ENCODE measurements at regions not wholly inside any gene's neighbourhood (a gene's known extent, or its start where the extent isn't known, plus 50 kb on each side); places are given as distances from the start of the nearest gene placed in this dataset.
"Not testable (repeated sequence)": the region's sequence is repeated elsewhere in the genome, so short reads cannot be mapped to it uniquely, and the experiment has no call there.

DNA sequence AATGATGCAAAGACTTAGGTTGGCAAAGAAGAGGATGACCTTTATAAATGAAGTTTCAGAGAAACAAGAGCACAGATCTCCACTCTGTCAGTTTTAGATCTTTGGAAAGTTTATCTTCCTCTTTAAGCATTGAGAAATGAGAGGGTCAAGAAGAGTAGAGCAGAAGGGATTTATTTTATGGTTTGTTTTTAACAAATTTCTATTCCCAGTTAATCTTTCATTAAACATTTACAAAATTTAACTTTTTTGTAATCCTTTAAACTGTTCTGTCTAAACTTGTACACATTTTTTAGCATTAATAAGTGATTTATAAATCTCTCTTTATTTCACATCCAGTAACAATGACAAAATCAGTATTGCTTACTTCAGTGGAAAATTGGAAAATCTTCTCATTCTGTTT lies 875.0 kb upstream of the IGFBP7 start:
- intact Hi-C loops (cut with DNase I, micrococcal nuclease), result no loop called here
- DNase-seq (no peak), ATAC-seq (no peak)

GRCh38 chr4:57981123-57981522 lies 870.9 kb upstream of the IGFBP7 start:
- DNase-seq (no peak), ATAC-seq (no peak)
- intact Hi-C loops (cut with DNase I, micrococcal nuclease), result no loop called here

DNA sequence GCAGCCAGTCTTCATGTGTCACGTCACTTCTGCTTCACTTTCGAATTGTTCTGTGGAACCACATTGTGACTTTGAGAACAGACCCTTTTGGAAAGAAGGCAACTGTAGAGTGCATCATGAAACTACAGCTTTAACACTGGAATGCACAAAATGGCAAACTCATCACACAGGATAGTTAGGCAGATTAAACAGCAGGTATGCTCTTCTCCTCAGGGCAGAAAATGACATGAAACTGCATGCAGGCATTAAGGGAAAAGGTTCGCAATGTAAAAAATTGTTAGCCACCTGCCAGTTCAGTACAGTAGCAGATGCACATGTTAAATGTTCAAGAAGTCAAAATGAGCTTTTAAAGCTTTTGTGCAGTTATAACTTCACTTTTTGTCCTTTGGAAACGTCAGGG lies 864.6 kb upstream of the IGFBP7 start:
- no peak for DNase-seq
- ATAC-seq, result no peak
- intact Hi-C loops (cut with DNase I, micrococcal nuclease), result no loop called here

GRCh38 chr4:57973819-57974218 lies 863.6 kb upstream of the IGFBP7 start:
- intact Hi-C loops (cut with DNase I, micrococcal nuclease), result no loop called here
- DNase-seq (no peak), ATAC-seq (no peak)

DNA sequence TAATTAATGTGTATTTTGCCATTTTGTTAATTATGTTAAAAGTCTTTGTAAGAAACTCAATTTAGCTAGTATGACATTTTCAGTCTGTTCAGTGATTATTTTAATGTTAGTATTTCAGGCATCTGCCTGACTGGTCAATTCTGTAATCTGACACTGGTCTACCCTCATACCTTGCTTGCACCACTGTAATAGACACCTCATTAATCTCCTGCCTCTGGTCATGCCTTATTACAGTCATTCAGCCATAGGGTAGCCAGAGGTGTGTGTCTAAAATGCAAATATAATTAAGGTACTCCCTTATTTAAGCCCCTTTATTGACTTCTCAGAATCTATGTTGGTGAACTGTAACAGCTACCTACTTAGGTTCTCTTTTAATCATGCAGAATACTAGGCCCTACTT lies 861.1 kb upstream of the IGFBP7 start:
- no peak for ATAC-seq
- intact Hi-C loops (cut with DNase I, micrococcal nuclease), result no loop called here
- no peak for DNase-seq

DNA sequence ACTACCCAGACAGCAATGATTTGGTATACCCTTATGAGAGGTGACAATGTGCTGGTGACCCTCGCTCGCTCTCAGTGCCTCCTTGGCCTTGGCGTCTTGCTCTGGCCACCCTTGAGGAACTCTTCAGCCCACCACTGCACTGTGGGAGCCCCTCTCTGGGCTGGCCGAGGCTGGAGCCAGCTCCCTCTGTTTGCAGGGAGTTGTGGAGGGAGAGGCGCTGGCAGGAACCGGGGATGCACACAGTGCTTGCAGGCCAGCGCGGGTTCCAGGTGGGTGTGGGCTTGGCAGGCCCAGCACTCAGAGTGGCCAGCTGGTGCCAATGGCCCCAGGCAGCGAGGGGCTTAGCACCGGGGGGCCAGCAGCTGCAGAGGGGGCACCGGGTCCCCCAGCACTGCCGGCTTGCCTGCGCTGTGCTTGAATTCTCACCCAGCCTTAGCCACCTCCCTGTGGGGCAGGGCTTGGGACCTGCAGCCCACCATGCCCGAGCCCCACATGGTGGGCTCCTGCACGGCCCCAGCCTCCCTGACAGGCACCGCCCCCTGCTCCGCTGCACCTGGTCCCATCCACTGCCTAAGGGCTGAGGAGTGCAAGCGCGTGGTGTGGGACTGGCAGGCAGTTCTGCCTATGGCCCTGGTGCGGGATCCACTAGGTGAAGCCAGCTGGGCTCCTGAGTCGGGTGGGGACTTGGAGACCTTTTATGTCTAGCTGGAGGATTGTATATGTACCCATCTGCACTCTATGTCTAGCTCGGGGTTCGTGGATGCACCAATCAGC lies 857.0 kb upstream of the IGFBP7 start:
- no peak for DNase-seq
- intact Hi-C loops (cut with DNase I, micrococcal nuclease), result no loop called here
- ATAC-seq, result no peak

- ATAC-seq; DNase-seq; intact Hi-C loops (cut with DNase I, micrococcal nuclease): not testable (repeated sequence)
These were observed 855.2 kb upstream of the IGFBP7 start for GRCh38 chr4:57965431-57965830.

- ATAC-seq, result no peak
- intact Hi-C loops (cut with DNase I, micrococcal nuclease), result no loop called here
- DNase-seq, result no peak
These were observed 835.1 kb upstream of the IGFBP7 start for GRCh38 chr4:57945298-57945697.

- DNase-seq (no peak), ATAC-seq (no peak)
- intact Hi-C loops (cut with DNase I, micrococcal nuclease), result no loop called here
These were observed 833.5 kb upstream of the IGFBP7 start for GRCh38 chr4:57943682-57944081.

DNA sequence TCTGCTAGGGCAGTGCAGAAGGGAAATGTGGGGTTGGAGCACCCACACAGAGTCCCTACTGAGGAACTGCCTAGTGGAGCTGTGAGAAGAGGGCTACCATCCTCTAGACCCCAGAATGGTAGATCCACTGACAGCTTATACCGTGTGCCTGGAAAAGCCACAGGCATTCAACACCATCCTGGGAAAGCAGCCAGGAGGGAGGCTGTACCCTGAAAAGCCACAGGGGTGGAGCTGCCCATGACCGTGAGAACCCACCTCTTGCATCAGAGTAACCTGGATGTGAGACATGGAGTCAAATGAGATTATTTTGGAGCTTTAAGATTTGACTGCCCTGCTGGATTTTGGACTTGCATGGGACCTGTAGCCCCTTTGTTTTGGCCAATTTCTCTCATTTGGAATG lies 827.1 kb upstream of the IGFBP7 start:
- intact Hi-C loops (cut with DNase I, micrococcal nuclease); DNase-seq; ATAC-seq: not testable (repeated sequence)

DNA sequence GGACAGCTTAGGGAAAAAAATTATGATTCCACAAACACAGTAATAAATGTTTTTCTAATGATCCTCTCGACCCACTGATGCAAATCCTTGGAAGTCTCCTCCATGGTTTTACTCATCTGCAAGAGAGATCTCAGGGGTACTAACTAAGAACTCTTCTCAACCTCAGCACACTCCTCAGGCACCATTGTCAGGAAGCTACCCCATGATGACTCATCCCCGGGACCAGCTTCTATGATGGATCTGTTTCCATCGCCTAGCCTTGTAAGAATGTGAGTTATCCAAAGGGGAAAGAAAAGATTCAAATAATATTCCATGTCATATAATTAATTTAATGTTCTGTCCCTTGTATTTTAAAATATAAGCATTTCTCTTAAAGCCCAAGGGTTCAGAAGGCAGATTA lies 816.1 kb upstream of the IGFBP7 start:
- no peak for DNase-seq
- intact Hi-C loops (cut with DNase I, micrococcal nuclease), result no loop called here
- ATAC-seq, result no peak

GRCh38 chr4:57924951-57925350 lies 814.8 kb upstream of the IGFBP7 start:
- DNase-seq (no peak), ATAC-seq (no peak)
- intact Hi-C loops (cut with DNase I, micrococcal nuclease), result no loop called here

DNA sequence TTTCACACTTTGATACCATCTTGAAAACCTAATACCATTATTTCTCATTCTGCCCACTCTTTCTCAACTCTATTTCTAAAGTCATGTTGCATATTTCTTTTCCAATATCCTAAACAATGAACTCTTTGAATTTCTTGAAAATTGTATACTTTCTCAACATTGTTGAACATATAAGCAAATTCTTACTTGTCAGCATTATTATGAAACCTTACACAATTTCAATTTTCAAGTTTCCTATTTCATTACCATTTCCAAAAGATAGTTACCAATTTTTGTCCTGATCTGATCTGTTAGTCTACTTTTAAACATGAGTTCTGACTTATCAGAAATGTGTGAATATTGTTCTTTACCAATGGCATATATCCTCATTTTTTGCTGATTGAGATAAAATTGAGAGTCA lies 806.3 kb upstream of the IGFBP7 start:
- ATAC-seq, result no peak
- intact Hi-C loops (cut with DNase I, micrococcal nuclease), result no loop called here
- DNase-seq, result no peak

GRCh38 chr4:57911203-57911602 lies 801.0 kb upstream of the IGFBP7 start:
- intact Hi-C loops (cut with DNase I, micrococcal nuclease), result no loop called here
- DNase-seq (no peak), ATAC-seq (no peak)

DNA sequence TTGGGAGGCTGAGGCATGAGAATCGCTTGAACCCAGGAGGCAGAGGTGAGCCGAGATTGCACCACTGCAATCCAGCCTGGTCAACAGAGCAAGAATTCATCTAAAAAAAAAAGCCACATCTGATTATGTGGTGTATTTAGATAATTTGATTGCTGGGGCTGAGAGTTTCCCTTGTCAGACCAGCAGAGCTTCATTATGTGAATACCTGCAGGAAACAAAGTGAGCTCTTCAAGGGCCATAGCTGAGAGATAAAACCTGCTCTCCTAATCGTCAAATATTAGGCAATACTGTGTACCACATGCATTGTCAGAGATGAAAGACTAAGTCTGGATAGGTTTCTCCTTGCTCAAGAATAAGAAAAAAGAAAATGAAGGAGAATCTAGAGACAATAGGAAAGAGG lies 800.0 kb upstream of the IGFBP7 start:
- DNase-seq (no peak), ATAC-seq (no peak)
- intact Hi-C loops (cut with DNase I, micrococcal nuclease), result no loop called here

DNA sequence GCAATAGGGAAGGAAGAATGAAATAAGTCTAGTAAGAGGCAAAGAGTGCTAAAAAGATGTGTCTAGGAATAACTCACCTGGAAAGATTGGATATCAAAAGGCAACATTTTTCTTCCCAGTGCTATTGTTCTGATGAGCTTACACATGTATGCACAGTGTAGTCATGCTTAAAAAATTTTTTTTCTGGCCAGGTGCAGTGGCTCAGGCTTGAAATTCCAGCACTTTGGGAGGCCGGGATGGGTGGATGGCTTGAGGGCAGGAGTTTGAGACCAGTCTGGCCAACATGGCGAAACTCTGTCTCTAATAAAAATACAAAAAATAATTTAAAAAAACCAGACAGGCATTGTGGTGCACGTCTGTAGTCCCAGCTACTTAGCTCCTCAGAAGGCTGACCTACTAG lies 795.8 kb upstream of the IGFBP7 start:
- ATAC-seq (no peak), DNase-seq (no peak)
- intact Hi-C loops (cut with DNase I, micrococcal nuclease), result no loop called here

DNA sequence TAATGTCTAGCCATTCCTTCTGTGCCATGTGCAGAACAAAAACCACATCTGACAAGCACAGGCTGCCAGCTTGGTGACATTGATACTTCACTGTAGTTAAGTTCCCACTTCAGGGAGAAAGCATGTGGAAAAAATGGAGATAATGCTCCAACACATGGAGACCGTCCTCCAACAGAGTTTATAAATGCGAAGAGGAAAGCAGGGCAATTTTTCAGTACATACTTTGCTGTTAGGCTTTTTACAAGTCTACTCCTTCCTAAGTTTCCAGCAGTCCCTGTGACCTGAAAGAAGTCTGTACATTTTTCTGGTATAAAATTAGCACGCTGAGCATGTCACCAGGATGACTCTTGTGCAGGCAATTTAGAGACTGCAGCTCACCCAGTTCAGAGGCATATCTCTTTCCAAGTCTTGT lies 766.9 kb upstream of the IGFBP7 start:
- intact Hi-C loops (cut with DNase I, micrococcal nuclease), result no loop called here
- ATAC-seq (no peak), DNase-seq (no peak)

DNA sequence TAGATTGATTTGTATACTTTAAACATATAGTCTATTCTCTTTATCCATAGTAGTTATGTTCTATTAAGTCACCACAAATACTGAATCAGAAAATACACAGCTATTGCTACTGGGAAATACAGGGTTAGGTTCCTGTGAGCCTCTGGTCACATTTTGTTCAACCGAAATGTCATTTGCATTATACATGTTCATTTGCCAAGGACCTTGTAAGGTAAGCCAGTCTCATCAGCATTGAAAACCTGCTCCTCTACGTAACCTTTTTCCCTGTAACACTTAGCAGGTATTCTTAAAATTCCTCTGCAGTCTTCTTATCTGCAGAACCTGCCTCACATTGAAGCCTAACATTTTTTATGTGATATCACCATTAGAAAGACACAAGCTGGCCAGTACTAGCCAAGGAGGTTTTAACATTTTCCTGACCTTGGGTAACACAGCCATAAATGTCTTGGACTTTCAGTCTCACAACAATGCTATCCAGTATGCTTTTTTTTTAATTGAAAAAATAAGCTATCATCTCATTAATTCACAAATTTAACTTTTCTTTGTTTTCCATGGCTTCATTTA lies 765.7 kb upstream of the IGFBP7 start:
- DNase-seq (no peak), ATAC-seq (no peak)
- intact Hi-C loops (cut with DNase I, micrococcal nuclease), result no loop called here

DNA sequence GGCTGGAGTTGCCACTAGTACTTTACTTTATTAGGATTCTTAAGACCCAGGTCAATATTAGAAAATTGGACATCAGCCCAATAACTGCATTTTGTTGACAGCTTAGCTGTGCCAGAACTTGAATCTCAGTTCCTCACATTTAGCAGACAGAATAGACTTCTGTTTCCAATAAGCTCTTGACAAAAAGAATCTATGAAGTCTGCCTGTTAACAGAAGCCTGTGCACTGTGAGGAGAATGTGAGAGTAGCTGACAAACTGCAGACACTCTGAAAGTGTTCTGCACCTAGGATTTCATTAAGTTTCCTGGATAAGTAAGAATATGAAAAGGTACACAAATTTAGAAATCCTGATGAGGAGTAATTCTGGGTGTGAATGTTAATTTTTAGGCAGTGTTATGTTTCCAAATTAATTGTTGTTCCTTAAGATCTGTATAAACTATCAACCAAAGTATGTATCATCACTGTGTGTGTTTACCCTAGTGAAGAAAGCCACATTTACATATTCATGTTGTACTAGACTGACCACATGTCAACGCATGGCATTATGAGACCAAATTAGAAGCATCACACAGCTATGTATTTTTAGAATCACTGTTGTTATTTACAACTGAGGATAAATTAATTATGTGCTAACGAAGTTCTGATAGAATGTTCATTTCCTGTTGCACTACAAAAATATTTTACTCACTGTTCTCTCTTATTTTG lies 756.4 kb upstream of the IGFBP7 start:
- DNase-seq (no peak), ATAC-seq (no peak)
- intact Hi-C loops (cut with DNase I, micrococcal nuclease), result no loop called here

DNA sequence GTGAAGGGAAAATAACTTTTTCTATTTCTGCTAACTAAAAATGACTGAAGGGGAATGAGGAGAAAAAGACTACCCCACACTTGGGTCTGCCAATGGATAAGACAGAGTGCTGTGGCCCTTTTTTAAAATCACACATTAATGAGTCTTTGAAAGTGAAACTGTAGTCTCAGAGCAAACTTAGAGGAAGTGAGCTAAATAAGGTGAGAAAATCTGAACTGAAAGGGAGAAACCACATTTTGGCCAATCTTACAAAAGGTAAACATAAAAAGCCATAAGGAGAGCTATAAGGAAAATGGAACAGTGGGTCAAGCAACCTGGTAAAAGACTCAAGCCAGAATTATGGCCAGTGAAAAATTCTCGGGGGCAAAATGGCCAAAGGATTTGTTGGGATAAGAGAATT lies 755.1 kb upstream of the IGFBP7 start:
- ATAC-seq, result no peak
- no peak for DNase-seq
- intact Hi-C loops (cut with DNase I, micrococcal nuclease), result no loop called here

All from left colon (tissue), 2 donors.